Tongue (tissue), 1 donor: ENCODE measurements at regions not wholly inside any gene's neighbourhood (a gene's known extent, or its start where the extent isn't known, plus 50 kb on each side); places are given as distances from the start of the nearest gene placed in this dataset.
A peak's percentile ranks its signal among the peaks of the same experiment; 100 is the strongest.
"Not testable (repeated sequence)": the region's sequence is repeated elsewhere in the genome, so short reads cannot be mapped to it uniquely, and the experiment has no call there.

Experiments used
- DNase-seq: peaks from one replicate; pipeline ENCODE4 v3.0.0-alpha.2; 2015

DNA sequence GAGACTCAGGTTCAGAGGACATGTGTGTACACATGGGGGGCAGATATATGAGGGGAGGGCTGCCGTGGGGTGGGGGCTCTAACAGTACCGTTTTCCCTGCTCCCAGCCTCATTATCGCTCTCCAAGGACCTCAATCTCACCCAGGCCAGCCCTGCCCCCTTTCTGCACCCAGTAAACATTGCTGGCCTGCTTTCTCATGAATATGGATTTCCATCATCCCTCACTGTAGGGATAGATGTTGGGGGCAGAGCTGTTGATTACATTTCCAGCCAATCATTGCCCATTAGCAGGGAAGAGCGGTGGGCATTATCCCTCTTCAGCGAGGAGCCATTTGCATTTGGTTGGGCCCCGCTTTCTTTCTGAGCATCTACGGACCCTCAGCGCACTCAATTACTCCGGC, 273.8 kb downstream of the RPS6KC1 start:
- no peak for DNase-seq

DNA sequence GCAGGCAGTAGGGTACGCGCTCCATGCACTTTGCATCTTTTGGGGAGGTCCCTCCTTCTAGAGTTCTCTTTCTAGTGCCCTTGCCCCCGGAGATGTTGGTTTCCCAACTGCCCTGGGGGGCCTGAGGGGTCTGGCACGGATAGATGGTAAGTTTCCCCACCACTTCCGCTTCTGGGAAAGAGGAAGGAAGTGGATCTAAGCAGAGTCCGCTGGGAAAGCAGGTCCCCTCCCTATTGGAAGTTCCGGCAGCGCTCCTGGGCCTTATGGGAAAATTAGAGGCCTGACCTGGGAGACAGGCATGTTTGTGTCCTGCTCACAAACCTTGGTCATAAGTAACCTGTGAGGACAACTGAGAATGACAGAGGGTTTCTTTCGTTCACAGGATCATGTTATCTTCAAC, 274.4 kb downstream of the RPS6KC1 start:
- DNase-seq: no peak

DNA sequence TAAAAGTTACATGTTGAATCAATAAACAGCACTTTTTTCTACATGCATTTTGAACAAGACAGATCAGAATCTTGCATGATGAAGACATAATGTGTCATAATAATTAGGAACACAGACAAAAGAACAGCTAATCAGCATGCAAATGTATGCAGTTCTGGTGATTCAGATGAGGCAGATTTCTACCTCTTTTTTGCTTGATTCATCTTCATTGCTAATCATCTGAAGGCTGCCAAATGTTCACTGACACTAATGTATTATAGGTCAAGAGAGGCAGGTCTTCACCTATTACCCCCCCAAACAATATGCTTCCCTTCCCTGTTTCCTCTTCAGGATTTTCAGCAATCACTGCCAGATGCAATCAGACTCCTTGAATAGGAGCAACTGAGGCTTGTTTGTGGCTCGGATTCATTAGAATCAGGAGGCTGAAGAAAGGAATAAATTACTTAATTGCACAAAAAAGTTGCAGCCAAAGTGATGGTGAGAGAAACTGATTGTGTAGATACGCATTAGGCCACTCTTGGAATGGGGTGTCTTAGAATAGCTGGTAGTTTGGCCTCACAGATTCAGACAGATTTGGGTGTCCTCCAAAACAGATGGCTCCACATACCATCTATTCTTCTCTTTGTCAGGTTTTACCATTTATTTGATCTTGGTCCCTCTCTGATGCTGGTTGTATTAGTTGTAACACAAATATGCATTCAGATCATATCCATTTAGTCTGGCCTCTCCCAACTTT, 275.4 kb downstream of the RPS6KC1 start:
- DNase-seq: no peak

DNA sequence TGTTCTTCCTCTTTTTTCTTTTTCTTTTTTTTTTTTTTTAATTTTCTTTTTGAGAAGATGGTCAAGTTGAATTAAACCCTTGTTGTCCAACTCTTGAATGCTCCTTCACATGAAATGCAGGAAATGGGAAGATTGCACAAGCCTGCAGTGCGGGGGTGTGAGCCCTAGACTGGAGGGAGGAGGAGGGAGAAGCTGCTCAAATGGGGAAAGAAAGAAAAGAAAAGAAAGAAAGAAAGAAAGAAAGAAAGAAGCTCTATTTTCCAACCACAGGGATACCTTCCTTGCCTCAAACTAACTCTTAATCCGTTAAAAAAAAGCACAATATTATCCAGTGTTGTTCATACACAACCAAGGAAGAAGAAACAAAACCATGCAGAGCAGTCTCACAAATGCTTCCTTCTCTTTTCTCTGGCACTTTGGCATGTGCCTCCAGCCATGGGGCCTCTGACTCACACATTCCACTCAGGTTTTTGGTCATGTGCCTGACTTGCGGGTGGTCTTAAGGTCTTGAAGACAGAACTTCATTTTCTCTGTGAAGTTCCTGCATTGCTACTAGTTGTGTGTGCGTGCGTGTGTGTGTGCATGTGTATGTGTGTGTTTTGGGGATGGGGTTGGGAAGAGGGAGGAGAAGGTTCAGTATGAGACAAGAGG, 276.1 kb downstream of the RPS6KC1 start:
- peak; percentile 48 for DNase-seq

DNA sequence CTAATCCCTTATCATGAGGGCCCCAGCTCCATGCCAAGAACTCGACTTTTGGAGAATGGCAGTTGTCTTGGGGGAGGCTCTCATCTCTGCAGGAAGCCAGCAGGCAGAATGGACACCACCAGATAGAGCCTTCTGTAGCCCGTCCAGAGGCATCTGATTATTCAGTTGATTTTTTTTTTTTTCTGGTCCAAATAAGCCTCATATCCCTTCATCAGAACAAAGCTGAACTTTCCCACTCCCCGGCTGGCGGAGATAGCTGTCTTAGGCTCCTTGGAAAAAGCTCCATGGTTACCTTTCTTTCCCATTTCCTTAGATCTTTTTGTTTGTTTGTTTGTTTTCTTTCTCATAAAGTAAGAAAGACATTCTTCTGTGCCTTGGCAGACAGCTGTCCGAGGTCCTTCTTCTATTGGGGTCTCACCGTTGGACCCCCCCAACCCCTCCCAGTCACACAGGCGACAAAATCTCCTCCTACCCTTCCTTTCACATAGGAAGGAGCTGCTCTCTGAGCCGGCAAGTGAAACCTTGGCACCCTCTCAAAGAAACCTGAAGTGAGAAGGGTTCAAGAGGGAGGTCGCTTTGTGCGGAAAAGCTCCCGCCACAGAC, 278.5 kb downstream of the RPS6KC1 start:
- no peak for DNase-seq

DNA sequence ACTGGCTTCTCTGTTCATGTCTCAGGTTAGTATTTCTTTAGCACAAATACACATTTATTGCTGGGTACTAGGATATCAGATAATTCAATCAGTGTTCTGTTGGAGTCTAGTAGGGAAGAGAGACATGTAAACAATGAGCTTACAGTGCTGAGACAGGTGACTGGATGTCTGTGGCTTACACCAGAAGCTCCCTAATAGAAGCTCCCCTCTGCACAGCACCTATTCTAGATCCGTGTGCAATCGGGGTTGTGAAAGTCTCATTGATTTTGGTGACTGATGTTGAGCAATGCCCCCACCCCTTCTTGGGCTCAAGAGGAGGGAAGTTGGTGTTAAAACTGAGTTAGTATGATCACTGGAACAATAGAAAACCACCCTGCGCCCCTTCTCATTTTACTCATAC, 279.2 kb downstream of the RPS6KC1 start:
- DNase-seq: no peak

DNA sequence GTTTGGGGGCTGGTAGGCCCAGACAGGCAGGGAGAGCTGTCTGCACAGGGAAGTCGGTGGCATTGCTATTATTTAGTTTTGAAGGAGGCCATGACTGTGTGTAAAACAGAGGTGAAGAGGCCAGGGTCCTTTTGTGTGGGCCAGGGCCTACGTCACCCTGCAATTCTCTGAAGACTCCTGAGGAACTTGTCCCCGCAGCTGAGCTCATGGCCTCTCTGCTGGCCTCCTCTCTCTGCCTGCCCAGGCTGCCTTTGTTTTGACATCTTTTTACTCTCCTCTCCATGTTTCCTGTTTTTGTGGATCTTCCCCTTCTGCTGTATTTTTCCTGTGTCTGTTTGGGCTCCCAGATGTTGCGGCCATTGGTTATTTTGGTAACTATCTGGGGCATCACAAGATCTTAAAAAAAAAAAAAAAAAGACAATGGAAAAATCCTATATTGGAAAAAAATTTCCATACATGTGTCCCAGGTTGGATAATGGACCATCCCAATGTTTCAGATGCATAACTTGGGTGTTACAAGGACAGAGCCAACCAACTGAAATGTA, 280.7 kb downstream of the RPS6KC1 start:
- no peak for DNase-seq

DNA sequence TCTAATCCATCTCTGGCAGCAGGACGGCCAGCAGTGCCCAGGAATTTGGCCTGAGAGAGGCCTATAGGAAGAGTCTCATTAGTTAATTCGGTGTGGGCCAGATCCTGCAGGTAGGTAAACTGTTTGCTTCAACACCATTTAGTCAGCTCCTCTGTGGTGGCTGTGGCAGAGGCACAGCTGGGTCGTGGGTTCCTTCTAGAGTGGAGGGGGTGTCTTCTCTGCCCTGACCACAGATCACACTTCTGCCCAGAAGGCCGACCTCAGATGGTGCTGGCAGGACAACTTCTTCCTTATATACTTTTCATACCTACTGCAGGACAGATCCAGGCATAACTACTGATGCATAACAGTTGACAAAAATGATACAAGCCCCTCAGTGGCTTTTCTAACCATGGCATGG, 281.4 kb downstream of the RPS6KC1 start:
- DNase-seq: no peak

DNA sequence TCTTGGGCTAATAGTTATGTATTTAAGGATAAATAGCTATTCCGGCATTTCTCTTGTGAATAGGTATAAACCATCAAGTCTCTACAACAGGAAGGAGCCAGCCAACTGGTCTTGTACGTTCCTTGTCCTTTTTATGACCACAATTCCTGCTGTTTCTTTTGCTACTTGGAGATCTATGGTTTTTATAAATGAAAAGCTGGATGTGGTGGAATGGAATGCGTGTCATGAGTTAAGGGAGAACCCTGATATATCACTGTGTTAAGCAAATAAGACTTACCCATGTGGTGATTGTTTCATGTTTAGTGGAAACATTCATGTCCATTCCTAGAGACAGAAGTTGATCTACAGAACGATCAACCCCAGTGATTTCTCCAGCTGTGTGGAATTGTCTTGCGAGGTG, 282.1 kb downstream of the RPS6KC1 start:
- no peak for DNase-seq

DNA sequence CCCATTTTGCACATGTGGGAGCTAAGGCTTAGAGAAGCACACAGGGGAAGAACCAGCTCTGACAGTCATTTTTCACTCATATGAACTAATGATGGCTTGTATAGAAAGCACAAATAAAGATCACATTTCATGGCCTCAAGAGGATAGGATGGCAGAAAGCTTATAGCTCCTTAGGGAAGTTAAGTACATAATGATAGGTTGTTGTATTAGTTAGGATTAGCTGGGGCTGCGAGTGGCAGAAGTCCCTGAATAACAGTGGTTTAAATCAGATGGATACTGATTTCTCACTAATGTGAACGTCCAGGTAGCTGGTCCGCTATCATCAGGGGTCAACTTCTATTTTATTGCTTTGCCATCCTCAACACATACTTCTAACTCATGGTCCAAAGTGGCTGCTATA, 284.0 kb downstream of the RPS6KC1 start:
- DNase-seq: no peak

DNA sequence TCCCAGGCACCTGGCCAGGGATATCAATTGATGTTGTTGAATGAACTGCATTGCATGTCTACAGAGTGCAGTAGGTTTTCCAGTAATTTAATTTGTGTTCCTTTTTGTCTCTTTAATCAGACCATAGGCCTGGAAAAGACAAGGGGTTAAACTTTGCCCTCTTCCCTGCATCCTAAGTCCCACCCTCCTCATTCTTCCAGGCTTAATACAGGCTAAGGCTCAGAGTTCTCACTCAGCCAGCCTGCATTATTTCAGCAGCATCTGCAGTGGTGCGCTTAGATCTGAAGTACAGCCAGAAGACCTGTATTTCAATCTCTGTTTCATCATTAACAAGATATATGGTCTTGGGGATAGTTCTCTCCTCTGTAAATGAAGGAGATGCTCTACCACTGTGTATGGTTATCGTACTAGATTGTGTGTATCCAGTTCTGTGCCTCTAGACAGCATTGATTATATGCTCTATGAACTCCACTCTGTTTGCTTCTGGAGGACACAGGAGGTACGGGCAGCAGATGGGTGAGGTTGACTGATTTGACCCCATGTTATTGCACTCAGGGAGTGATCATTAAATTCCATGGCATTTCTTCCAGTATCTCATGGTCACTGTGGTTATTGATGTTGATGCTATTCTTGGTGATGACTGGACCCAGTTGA, 286.1 kb downstream of the RPS6KC1 start:
- DNase-seq: no peak

DNA sequence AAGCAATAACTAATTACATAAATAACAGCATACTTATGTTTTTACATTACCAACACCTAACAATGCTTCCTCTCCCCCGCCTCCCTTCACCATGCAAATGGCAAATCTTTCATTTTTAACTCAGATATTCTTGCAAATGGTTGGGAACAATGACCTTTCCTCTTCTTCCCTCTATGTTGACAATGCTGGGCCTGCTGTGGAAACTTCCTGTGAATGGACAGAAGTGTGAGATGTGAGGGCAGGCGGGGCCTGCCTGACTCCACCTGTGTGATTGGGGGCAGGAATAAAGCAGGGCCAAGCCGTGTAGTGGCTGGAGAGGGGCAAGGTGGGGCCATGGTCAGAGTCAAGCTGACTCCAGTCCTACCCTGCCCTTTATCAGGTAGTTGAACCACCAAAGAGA, 289.6 kb downstream of the RPS6KC1 start:
- no peak for DNase-seq

DNA sequence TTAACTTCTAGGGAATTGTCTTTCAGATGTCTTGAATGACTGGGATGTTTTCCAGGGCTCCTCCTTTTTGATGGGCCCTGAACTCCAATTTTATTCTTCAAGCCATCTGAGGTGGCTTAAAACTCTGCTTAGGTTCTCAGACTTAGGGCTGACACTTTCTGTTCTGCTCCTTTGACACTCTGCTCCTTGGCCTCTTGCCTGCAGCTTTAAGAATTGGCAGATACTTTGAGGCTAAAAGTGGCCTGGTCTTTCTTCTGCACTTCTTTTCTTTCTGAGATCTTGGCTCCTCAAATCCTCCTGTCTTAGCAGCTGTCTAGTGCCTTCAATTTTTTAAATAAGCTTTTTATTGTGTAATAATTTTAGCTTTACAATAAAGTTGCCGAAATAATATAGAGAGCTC, 294.6 kb downstream of the RPS6KC1 start:
- peak; percentile 53 for DNase-seq

DNA sequence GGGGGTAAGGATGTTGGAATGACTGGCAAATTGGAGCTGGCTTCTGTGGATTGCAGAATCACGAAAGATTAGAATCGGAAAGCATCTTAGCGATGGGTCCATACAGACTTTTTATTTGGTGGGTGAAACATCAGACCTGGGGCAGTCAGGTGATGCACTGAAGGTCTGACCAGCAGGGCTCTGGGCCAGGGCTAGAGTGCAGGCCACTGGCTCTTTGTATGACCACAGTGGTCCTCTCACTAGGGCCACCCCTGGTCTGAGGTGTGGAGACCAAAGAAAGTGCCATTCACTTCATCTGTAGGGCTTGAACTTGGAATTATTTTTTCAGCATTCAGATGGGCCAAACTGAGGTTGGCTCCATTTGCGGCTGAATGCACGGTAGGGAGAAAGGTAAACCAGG, 306.4 kb downstream of the RPS6KC1 start:
- no peak for DNase-seq

DNA sequence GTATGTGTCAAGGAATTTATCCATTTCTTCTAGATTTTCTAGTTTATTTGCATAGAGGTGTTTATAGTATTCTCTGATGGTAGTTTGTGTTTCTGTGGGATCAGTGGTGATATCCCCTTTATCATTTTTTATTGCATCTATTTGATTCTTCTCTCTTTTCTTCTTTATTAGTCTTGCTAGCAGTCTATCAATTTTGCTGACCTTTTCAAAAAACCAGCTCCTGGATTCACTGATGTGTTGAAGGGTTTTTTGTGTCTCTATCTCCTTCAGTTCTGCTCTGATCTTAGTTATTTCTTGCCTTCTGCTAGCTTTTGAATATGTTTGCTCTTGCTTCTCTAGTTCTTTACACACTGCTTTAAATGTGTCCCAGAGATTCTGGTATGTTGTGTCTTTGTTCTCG, 307.3 kb downstream of the RPS6KC1 start:
- not testable (repeated sequence) for DNase-seq

DNA sequence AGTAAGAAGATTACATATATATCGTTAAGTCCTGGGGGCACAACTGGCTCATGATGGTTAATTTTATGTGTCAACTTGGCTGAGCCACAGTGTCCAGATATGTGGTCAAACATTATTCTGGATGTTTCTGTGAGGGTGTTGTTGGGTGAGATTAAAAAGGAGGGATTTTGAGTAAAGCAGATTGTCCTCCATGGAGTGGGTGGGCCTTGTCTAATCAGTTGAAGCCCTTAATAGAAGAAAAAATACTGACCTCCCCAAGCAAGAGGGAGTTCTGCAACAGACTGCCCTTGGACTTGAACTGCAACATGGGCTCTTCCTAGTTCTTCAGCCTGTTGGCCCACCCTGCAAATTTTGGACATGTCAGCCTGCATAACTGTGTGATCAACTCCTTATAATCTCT, 311.6 kb downstream of the RPS6KC1 start:
- no peak for DNase-seq

DNA sequence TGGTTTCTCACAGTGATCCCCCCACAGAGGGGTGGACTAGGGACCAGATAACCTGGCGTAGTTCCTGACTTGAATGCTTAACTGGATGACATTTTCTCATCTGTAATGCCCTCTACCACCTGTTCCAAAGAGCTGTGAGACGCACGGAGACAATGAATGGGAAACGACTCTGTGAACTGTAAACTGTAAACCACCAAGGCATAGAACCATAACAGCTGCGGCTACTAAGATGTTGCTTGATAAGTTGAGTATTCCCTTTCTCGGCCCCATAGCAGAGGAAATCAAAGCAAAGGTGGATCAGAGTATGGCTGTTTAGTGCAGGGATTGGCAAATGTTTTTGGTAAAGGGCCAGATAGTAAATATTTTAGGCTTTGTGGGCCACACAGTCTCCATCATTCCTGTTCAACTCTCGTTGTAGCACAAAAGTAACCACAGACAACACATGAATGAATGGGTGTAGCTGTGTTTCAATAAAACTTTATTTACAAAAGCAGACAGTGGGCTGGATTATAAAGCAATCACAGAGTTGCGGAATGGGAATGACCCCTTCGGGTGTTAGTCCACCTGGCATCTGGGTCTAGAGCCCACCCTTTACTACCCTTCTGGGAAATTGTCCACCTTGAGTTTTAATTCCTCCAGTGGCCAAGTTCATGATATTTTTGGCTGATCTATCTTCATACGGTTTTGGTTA, 315.2 kb downstream of the RPS6KC1 start:
- no peak for DNase-seq

DNA sequence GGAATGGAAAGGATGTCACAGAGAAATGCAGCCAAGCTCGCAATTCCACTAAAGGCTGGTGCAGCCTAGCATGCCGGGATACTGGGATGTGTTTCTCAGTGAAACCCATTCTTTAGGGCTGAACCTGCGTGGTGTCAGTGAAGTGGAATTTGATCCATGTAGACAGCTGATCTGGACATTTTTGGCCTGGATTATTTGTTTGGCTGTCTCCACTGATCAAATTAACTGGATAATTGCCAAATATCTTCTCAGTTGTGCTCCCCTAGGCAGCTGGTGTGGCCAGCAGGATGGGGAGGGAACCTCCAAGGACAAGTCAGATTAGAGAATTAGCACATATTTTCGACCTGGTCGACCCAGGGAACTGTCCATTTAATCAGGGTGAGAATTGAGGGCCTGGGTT, 318.4 kb downstream of the RPS6KC1 start:
- DNase-seq: peak; percentile 77

DNA sequence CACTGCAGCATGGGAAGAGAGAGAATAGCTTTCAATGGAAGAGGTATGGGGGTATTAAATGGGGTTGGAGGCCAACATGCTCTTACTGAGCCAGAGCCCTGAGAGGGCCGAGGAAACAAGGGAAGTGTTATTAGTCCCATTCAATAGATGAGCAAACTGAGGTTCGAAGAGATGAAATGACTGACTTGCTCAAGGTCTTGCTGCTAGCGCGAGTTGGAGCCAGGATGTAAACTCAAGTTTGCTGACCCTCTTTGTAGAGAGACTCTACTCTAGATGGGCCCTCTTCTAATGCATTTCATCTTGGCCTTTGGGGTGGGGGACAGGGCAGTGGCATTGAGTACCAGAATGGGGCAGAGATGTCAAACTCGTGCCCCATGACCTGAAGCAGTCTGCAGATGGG, 319.5 kb downstream of the RPS6KC1 start:
- DNase-seq: no peak

DNA sequence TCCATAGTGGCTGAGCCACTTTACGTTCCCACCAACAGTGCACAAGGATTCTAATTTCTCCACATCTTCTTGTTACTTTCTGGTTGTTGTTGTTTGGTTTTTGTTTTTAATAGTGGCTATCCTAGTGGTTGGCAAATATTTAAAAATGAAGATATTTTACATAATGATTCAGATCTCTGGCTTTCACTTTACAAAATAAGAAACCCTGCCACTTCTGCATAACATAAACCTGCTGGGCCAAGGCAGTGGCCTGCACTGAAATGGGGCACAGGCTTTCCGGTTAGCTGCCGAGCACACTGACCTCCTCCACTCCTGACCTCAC, 320.4 kb downstream of the RPS6KC1 start:
- DNase-seq: no peak

DNA sequence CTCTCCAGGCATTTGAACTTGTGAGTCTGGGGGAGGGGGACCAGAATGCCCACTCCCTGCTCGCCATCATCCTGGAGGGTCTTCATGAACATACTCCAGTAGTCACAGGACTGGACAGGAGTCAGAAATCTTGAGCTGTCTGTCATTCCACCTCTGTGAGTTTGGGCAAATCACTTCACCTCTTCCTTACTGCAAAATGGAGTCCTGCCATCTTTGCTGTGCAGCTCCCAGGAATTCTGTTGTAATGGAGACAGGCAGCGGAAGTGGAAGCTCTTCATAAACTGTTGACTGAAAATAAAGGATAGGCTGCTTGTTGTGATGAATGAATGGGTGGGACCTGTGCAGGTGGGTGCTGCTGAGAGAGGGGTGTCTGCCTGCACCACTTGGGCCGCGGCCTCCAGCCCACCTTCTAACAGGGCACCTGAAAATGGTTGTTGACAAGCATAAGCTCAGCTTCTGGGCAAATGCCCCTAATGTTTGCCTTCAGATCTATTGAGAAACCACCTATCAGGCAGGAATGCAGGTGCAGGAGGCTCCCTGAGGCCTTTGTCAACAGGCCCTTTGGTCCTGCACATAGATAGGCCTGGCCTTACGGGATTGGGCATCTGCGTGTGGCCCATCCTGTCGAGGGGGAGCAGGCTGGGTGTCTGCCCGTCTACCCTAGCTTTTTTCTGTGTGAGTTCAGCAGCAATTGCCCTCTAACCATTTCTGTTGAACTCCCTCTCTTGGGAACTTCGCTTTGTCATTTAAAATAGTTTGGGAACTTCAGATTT, 321.0 kb downstream of the RPS6KC1 start:
- DNase-seq: no peak

DNA sequence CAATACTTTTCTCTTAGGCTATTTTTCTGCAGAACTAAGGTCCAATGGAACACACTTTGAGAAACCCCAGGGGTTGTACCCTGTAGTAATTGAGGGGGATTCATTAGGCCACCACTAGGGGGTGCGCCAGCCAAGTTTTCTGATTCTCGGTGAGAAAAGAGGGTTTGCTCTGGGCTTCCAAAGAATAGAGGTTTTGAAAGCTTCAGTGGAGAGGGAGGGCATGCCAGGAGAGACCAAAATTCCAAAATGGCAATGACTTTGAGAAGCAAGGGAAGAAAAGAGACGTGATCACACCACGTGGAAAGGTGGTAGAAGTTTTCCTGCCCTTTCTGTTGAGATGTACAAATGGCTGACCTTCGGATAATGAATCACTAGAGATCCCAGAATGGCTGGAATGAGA, 323.3 kb downstream of the RPS6KC1 start:
- peak; percentile 88 for DNase-seq
